ENCODE measurements at regions not wholly inside any gene's neighbourhood (a gene's known extent, or its start where the extent isn't known, plus 50 kb on each side); places are given as distances from the start of the nearest gene placed in this dataset.

GRCh38 chr4:187618701-187619281, 376.8 kb upstream of the ZFP42 start:
- no peak overlapping the region for H3K4me3 ChIP-seq (replicated peaks in 1 of 2; ENCODE audit: low read depth in 2 of 2, low read length in 2 of 2)
- peak; percentile 9 to 44 for DNase-seq (ENCODE audit: low read depth in 2 of 2)
- TF ChIP-seq, protein P1, sequence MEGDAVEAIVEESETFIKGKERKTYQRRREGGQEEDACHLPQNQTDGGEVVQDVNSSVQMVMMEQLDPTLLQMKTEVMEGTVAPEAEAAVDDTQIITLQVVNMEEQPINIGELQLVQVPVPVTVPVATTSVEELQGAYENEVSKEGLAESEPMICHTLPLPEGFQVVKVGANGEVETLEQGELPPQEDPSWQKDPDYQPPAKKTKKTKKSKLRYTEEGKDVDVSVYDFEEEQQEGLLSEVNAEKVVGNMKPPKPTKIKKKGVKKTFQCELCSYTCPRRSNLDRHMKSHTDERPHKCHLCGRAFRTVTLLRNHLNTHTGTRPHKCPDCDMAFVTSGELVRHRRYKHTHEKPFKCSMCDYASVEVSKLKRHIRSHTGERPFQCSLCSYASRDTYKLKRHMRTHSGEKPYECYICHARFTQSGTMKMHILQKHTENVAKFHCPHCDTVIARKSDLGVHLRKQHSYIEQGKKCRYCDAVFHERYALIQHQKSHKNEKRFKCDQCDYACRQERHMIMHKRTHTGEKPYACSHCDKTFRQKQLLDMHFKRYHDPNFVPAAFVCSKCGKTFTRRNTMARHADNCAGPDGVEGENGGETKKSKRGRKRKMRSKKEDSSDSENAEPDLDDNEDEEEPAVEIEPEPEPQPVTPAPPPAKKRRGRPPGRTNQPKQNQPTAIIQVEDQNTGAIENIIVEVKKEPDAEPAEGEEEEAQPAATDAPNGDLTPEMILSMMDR (IDR thresholded peaks at IDR 0.05; ENCODE audit: low read depth, low read length), result no peak

DNA sequence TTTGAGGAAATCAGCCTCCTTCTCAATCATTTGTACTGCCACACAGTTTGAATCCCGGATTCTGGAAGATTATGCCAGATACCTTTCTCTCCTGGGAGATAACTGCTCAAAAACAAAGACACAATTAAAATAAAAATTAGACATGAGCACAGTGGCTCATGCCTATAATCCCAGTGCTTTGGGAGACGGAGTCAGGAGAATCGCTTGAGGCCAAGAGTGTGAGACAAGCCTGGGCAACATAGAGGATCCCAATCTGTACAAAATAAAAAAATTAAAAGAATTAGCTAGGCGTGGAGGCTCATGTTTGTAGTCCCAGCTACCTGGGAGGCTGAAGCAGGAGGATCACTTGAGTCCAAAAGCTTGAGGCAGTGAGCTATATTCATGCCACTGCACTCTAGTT, 376.3 kb upstream of the ZFP42 start:
- no peak for DNase-seq (ENCODE audit: low read depth in 2 of 2)
- TF ChIP-seq, protein P1 (IDR thresholded peaks at IDR 0.05; ENCODE audit: low read depth, low read length), result no peak
- H3K4me3 ChIP-seq (replicated peaks in 1 of 2; ENCODE audit: low read depth in 2 of 2, low read length in 2 of 2), result no peak overlapping the region

DNA sequence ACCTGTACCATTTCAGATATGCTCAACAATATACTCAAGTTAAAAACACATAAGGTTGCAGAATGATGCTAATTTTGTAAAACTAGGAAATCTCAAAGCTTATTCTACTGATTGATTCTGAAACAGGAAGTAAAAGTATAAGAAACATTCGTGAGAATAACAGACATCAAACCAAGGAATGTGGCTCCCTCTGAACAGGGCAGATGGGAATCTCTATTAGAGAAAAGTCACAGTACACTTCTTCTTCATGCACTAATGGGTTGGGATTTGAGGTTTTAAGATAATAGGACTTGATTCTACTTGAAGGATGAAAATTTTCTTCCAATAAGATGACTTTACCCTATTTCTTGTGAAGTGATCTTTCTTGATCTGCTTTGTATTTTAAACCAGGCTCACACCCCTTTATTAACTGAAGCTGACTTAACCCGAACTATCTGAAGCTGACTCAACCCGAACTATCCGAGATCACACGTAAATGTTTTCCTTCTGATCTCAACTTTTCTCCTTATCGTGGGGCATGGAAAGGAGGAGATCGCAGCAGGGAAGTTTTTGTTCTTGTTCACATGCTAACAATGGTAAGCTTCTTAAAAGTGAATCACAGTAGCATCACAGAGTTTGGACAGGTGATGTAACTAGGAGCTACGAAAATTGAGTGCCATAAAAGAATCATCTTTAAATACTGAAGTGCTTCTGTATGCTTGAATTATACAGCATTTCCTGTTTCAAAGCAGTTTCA, 363.1 kb upstream of the ZFP42 start:
- DNase-seq (ENCODE audit: low read depth in 2 of 2), result peak in 1 of 2 donors; percentile 18
- TF ChIP-seq, protein P1 (IDR thresholded peaks at IDR 0.05; ENCODE audit: low read depth, low read length), result no peak
- no peak overlapping the region for H3K4me3 ChIP-seq (replicated peaks in 1 of 2; ENCODE audit: low read depth in 2 of 2, low read length in 2 of 2)

DNA sequence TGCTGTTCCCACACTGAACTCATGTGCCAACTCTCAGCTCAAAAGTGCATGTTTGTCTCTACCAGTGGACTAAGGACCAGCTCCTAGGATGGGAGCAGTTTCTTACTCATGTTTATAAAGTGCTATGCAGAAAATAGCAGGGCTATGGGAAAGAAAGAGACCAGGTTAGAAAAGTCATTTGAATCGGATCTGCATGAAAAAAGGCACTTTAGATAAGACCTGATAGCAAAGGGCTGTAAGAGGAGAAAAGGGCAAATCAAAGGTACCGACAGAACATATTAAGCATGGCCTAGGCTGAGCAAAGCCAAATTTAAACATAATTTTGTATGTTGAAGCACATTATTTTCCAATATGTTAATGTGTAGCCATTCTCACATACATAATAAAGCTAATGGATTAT, 362.3 kb upstream of the ZFP42 start:
- no peak for DNase-seq (ENCODE audit: low read depth in 2 of 2)
- no peak overlapping the region for H3K4me3 ChIP-seq (replicated peaks in 1 of 2; ENCODE audit: low read depth in 2 of 2, low read length in 2 of 2)
- TF ChIP-seq, protein P1 (IDR thresholded peaks at IDR 0.05; ENCODE audit: low read depth, low read length), result no peak

- DNase-seq (ENCODE audit: low read depth in 2 of 2), result peak; percentile 5 to 15
- no peak overlapping the region for H3K4me3 ChIP-seq (replicated peaks in 1 of 2; ENCODE audit: low read depth in 2 of 2, low read length in 2 of 2)
- TF ChIP-seq, protein P1 (IDR thresholded peaks at IDR 0.05; ENCODE audit: low read depth, low read length), result no peak
Measured at GRCh38 chr4:187656959-187657358, 338.6 kb upstream of the ZFP42 start.

- DNase-seq (ENCODE audit: low read depth in 2 of 2), result peak in 1 of 2 donors; percentile 19
- TF ChIP-seq, protein P1 (IDR thresholded peaks at IDR 0.05; ENCODE audit: low read depth, low read length), result no peak
- H3K4me3 ChIP-seq (replicated peaks in 1 of 2; ENCODE audit: low read depth in 2 of 2, low read length in 2 of 2), result no peak overlapping the region
Measured at GRCh38 chr4:187663076-187663475, 332.5 kb upstream of the ZFP42 start.

Data from cardiac fibroblast (primary cell).